ENCODE measurements at regions not wholly inside any gene's neighbourhood (a gene's known extent, or its start where the extent isn't known, plus 50 kb on each side); places are given as distances from the start of the nearest gene placed in this dataset.

- no peak for TF ChIP-seq CTCF (conservative IDR thresholded peaks at IDR 0.05; ENCODE audit: low read depth, low read length)
- H3K4me3 ChIP-seq (ENCODE audit: low read depth, low read length) = no peak overlapping the region
- no peak for DNase-seq (ENCODE audit: low read depth)
Observed at GRCh38 chr16:86978445-86979030, 338.7 kb downstream of the C16orf95 start.

- no peak overlapping the region for H3K4me3 ChIP-seq (ENCODE audit: low read depth, low read length)
- no peak for DNase-seq (ENCODE audit: low read depth)
Observed at GRCh38 chr16:86979061-86979460, 338.1 kb downstream of the C16orf95 start.

GRCh38 chr16:86979984-86980553, 337.1 kb downstream of the C16orf95 start:
- no peak for TF ChIP-seq CTCF (conservative IDR thresholded peaks at IDR 0.05; ENCODE audit: low read depth, low read length)
- no peak for DNase-seq (ENCODE audit: low read depth)
- no peak overlapping the region for H3K4me3 ChIP-seq (ENCODE audit: low read depth, low read length)

More at GRCh38 chr16:86979061-86979460, 338.1 kb downstream of the C16orf95 start:
- TF ChIP-seq CTCF (conservative IDR thresholded peaks at IDR 0.05; ENCODE audit: low read depth, low read length) = no peak

GRCh38 chr16:86980644-86981043, 336.5 kb downstream of the C16orf95 start:
- DNase-seq (ENCODE audit: low read depth) = no peak
- H3K4me3 ChIP-seq (ENCODE audit: low read depth, low read length) = no peak overlapping the region
- no peak for TF ChIP-seq CTCF (conservative IDR thresholded peaks at IDR 0.05; ENCODE audit: low read depth, low read length)

- no peak for DNase-seq (ENCODE audit: low read depth)
- no peak for TF ChIP-seq CTCF (conservative IDR thresholded peaks at IDR 0.05; ENCODE audit: low read depth, low read length)
- H3K4me3 ChIP-seq (ENCODE audit: low read depth, low read length) = no peak overlapping the region
Observed at GRCh38 chr16:86982347-86982596, 334.9 kb downstream of the C16orf95 start.

GRCh38 chr16:86982912-86983311, 334.3 kb downstream of the C16orf95 start:
- no peak for DNase-seq (ENCODE audit: low read depth)
- no peak for TF ChIP-seq CTCF (conservative IDR thresholded peaks at IDR 0.05; ENCODE audit: low read depth, low read length)
- H3K4me3 ChIP-seq (ENCODE audit: low read depth, low read length) = no peak overlapping the region

- DNase-seq (ENCODE audit: low read depth) = no peak
- no peak for TF ChIP-seq CTCF (conservative IDR thresholded peaks at IDR 0.05; ENCODE audit: low read depth, low read length)
- no peak overlapping the region for H3K4me3 ChIP-seq (ENCODE audit: low read depth, low read length)
Observed at GRCh38 chr16:86983621-86984020, 333.6 kb downstream of the C16orf95 start.
